HCT116 (cell line): ENCODE measurements at regions not wholly inside any gene's neighbourhood (a gene's known extent, or its start where the extent isn't known, plus 50 kb on each side); places are given as distances from the start of the nearest gene placed in this dataset.

Experiments used
- ATAC-seq: fragments of 200-7000 bp; cut with Tn5 transposase; 2 replicates; pipeline ENCODE4 v1.9.1; 2020; ENCODE audit warnings: mild to moderate bottlenecking, moderate library complexity
- BruUV-seq: library from RNA; stranded (reverse); fragments of 400-500 nt; replicated peaks from 2 replicates; lab custom pipeline; 2021; lab: Mats Ljungman, UMichigan
- CTCF ChIA-PET: fragments of 300-600 bp; sonication (Branson Sonifier 250); formaldehyde crosslinking; loops from one replicate; lab custom pipeline; 2021; ENCODE audit warnings: antibody characterized with exemption; lab: Charles Lee
- POLR2A ChIA-PET: fragments of 300-600, 350-600 bp; sonication (Branson Sonifier 250); formaldehyde crosslinking; loops from one replicate; lab custom pipeline; 2021; ENCODE audit warnings: antibody characterized with exemption; lab: Charles Lee
- RAD21 ChIA-PET, 2 experiments: fragments of 300-600 bp; sonication (Branson Sonifier 250); formaldehyde crosslinking; loops; one replicate each; lab custom pipeline; 2023; ENCODE audit warnings: low total read pairs in 2 of 2; ENCODE audit not compliant: uncharacterized antibody in 2 of 2, unreplicated experiment in 2 of 2, low non-redundant PET in 1 of 2; lab: Charles Lee
- DNase-seq: peaks from one replicate; pipeline ENCODE4 v3.0.0-alpha.2; 2010; ENCODE audit warnings: low read depth, low spot score
- H2AFZ ChIP-seq: fragments of 200-600 bp; shearing (Covaris generic), sonication (generic); 2 replicates; pipeline ENCODE4 v1.6.1; 2017; ENCODE audit warnings: low read depth, mixed run types, mixed read lengths, antibody characterized with exemption, low read length; ENCODE audit not compliant: poor library complexity, severe bottlenecking
- H3K27ac ChIP-seq: 2 replicates; pipeline ENCODE4 v1.5.1; 2012; ENCODE audit warnings: low read depth, low read length
- H3K27me3 ChIP-seq: fragments of 200-600 bp; sonication (generic); 2 replicates; pipeline ENCODE4 v1.6.1; 2016; ENCODE audit warnings: mixed run types, low read length, mixed read lengths; ENCODE audit not compliant: insufficient read depth
- H3K36me3 ChIP-seq, 2 experiments: fragments of 200-500 bp in 1 of 2; fragments of 200-600 bp in 1 of 2; sonication (Bioruptor generic) in 1 of 2; sonication (generic) in 1 of 2; 2 replicates each; pipeline versions ENCODE4 v1.5.1 to v1.6.1; 2014 to 2016; ENCODE audit warnings: low read length in 2 of 2, inconsistent platforms in 1 of 2, mixed read lengths in 1 of 2, mixed run types in 1 of 2; ENCODE audit not compliant: insufficient read depth in 2 of 2, control insufficient read depth in 1 of 2
- H3K4me1 ChIP-seq, 2 experiments: fragments of 200-600 bp in 1 of 2; sonication (generic) in 1 of 2; 2 replicates each; pipeline versions ENCODE4 v1.5.1 to v1.6.1; 2012 to 2017; ENCODE audit warnings: low read length in 2 of 2, inconsistent platforms in 1 of 2, mild to moderate bottlenecking in 1 of 2, mixed read lengths in 1 of 2, mixed run types in 1 of 2, moderate library complexity in 1 of 2; ENCODE audit not compliant: insufficient read depth in 2 of 2, control insufficient read depth in 1 of 2
- H3K4me2 ChIP-seq: fragments of 200-600 bp; sonication (generic); 2 replicates; pipeline ENCODE4 v1.6.1; 2017; ENCODE audit warnings: mixed run types, low read length, mixed read lengths
- H3K4me3 ChIP-seq, 2 experiments: fragments of 200-600 bp in 1 of 2; sonication (generic) in 1 of 2; replicated peaks in 1 of 2; 2 replicates each; pipeline ENCODE4 v1.5.1; 2011 to 2016; ENCODE audit warnings: low read length in 2 of 2, control low read depth in 1 of 2, low read depth in 1 of 2, mild to moderate bottlenecking in 1 of 2, mixed read lengths in 1 of 2, mixed run types in 1 of 2
- H3K79me2 ChIP-seq: fragments of 200-600 bp; sonication (generic); 2 replicates; pipeline ENCODE4 v1.6.1; 2017; ENCODE audit warnings: mild to moderate bottlenecking, mixed run types, low read length, moderate library complexity, mixed read lengths; ENCODE audit not compliant: insufficient read depth
- H3K9ac ChIP-seq: fragments of 200-600 bp; sonication (generic); 2 replicates; pipeline ENCODE4 v1.6.1; 2016; ENCODE audit warnings: low read length, mixed read lengths
- H3K9me2 ChIP-seq: fragments of 200-600 bp; sonication (generic), shearing (Covaris generic); 2 replicates; pipeline ENCODE4 v1.6.1; 2017; ENCODE audit warnings: mixed run types, mild to moderate bottlenecking, moderate library complexity; ENCODE audit not compliant: insufficient read depth
- H3K9me3 ChIP-seq, 2 experiments: fragments of 200-500 bp in 1 of 2; fragments of 200-600 bp in 1 of 2; sonication (Bioruptor generic) in 1 of 2; sonication (generic) in 1 of 2; 2 replicates each; pipeline ENCODE4 v1.6.1; 2014 to 2017; ENCODE audit warnings: low read length in 2 of 2, mixed read lengths in 2 of 2, inconsistent platforms in 1 of 2, low read depth in 1 of 2, mild to moderate bottlenecking in 1 of 2, mixed run types in 1 of 2, moderate library complexity in 1 of 2; ENCODE audit not compliant: control insufficient read depth in 1 of 2, insufficient read depth in 1 of 2
- H4K20me1 ChIP-seq: fragments of 200-600 bp; sonication (generic), shearing (Covaris generic); 2 replicates; pipeline ENCODE4 v1.6.1; 2017; ENCODE audit warnings: mixed run types, mild to moderate bottlenecking, moderate library complexity; ENCODE audit not compliant: insufficient read depth
- ATF3 ChIP-seq: IDR thresholded peaks from 2 replicates; pipeline ENCODE4 v1.6.1; 2012
- ELF1 ChIP-seq: IDR thresholded peaks from 2 replicates; pipeline ENCODE4 v1.6.1; 2012; ENCODE audit warnings: low read depth, borderline replicate concordance
- MAX ChIP-seq: IDR thresholded peaks from 2 replicates; pipeline ENCODE4 v1.6.1; 2012
- REST ChIP-seq: IDR thresholded peaks from 2 replicates; pipeline ENCODE4 v1.6.1; 2012; ENCODE audit warnings: low read depth
- SP1 ChIP-seq: IDR thresholded peaks from 2 replicates; pipeline ENCODE4 v1.6.1; 2012; ENCODE audit warnings: low read depth
- SRF ChIP-seq: IDR thresholded peaks from 2 replicates; pipeline ENCODE4 v1.6.1; 2012; ENCODE audit warnings: low read depth
- YY1 ChIP-seq: IDR thresholded peaks from 2 replicates; pipeline ENCODE4 v1.6.1; 2011; ENCODE audit warnings: low read length, low read depth, moderate library complexity, mild to moderate bottlenecking; ENCODE audit not compliant: insufficient replicate concordance; ENCODE audit errors: extremely low read depth
- ZBTB33 ChIP-seq: IDR thresholded peaks from 2 replicates; pipeline ENCODE4 v1.6.1; 2011; ENCODE audit warnings: mild to moderate bottlenecking, low read length, moderate library complexity; ENCODE audit not compliant: insufficient replicate concordance; ENCODE audit errors: extremely low read depth
- intact Hi-C: fragments of 100-400 bp; cut with micrococcal nuclease; formaldehyde crosslinking; loops from 2 replicates; pipeline ENCODE4 v1.10.0; 2022

- Histone ChIP-seq H3K9me3 (no peaks in the 10 kb centered on the region), H3K9ac (no peak overlapping the region), H3K4me3 (no peak overlapping the region), H2AFZ (no peak overlapping the region), H4K20me1 (no peaks in the 10 kb centered on the region), H3K36me3 (no peaks in the 10 kb centered on the region), H3K4me2 (no peak overlapping the region), H3K27me3 (no peaks in the 10 kb centered on the region), H3K27ac (no peak overlapping the region), H3K79me2 (no peaks in the 10 kb centered on the region), H3K9me2 (no peaks in the 10 kb centered on the region), H3K4me1 (no peaks in the 10 kb centered on the region)
- intact Hi-C loops: no loop called here
- ATAC-seq (no peak), DNase-seq (no peak)
- ChIA-PET POLR2A (interaction anchor here (0.6 kb wide), 1 partner anchor 23 kb away, joined by 5 read pairs; no protein-coding TSS in a partner anchor), CTCF (no interaction called here), RAD21 (no interaction called here)
- BruUV-seq: no TSS peak
- TF ChIP-seq SP1 (no peak), ATF3 (no peak), YY1 (no peak), ZBTB33 (no peak), REST (no peak), MAX (no peak), ELF1 (no peak), SRF (no peak)
These were observed 276.4 kb upstream of the MOCS1 start for GRCh38 chr6:40210628-40211056.
